HuH-7 (cell line): ENCODE measurements at regions not wholly inside any gene's neighbourhood (a gene's known extent, or its start where the extent isn't known, plus 50 kb on each side); places are given as distances from the start of the nearest gene placed in this dataset.
A peak's percentile ranks its signal among the peaks of the same experiment; 100 is the strongest.
"Not testable (repeated sequence)": the region's sequence is repeated elsewhere in the genome, so short reads cannot be mapped to it uniquely, and the experiment has no call there.

Experiments used
- DNase-seq: peaks from one replicate; pipeline ENCODE4 v3.0.0; 2011; ENCODE audit warnings: low spot score

GRCh38 chr9:107789001-107789700, 299.6 kb upstream of the KLF4 start:
- DNase-seq: no peak

GRCh38 chr9:107786561-107786960, 297.0 kb upstream of the KLF4 start:
- no peak for DNase-seq

GRCh38 chr9:107784235-107784958, 294.8 kb upstream of the KLF4 start:
- DNase-seq: no peak

GRCh38 chr9:107782789-107783188, 293.2 kb upstream of the KLF4 start:
- DNase-seq: no peak

GRCh38 chr9:107782381-107782780, 292.8 kb upstream of the KLF4 start:
- DNase-seq: no peak

DNA sequence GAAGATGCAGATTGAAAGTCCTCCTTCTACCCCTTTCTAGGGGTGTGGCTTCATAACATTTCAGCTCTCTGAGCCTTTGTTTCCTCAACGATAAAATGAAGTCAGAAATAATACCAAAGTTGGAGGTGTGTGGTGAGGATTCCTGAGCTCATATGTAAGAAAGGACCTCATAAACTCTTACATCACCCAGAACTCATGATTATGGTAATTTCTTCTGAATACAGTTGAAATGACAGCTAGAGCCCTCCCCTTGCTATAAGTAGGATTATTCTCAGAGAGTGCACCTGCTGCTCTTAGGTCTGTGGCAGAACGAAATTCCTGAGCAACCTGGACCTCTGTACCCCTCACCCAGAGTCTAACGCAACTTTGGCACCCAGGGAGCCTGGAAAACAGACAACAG, 291.4 kb upstream of the KLF4 start:
- DNase-seq: no peak

GRCh38 chr9:107779731-107780130, 290.2 kb upstream of the KLF4 start:
- DNase-seq: no peak

DNA sequence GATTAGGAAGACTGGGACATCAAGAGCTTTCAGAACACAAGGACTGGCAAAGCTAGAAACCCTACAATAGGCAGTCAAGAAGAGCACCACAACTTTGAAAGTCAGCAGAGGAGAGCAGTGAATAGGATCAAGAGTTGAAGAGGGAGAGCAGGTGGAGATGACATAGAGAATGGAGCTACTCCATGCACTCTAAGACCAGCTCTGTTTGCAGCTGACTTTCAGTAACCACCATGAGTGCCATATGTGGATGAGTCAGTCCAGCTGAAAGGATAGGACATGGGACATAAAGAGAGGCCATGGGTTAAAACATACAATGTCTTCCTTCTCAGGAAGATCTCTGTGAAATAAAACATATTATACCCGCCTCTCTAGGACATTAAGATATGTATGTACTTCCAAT, 289.1 kb upstream of the KLF4 start:
- DNase-seq: no peak

DNA sequence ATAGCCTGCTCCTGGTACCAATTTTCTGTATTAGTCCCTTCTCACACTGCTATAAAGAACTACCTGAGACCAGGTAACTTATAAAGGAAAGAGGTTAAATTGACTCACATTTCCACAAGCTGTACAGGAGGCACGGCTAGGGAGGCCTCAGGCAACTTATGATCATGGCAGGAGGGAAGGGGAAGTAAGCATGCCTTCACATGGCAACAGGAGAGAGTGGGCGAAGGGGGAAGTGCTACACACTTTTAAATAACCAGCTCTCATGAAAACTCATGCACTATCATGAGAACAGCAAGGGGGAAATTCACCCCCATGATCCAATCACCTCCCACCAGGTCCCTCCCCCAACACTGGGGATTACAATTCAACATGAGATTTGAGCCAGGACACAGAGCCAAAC, 284.5 kb upstream of the KLF4 start:
- DNase-seq: not testable (repeated sequence)

DNA sequence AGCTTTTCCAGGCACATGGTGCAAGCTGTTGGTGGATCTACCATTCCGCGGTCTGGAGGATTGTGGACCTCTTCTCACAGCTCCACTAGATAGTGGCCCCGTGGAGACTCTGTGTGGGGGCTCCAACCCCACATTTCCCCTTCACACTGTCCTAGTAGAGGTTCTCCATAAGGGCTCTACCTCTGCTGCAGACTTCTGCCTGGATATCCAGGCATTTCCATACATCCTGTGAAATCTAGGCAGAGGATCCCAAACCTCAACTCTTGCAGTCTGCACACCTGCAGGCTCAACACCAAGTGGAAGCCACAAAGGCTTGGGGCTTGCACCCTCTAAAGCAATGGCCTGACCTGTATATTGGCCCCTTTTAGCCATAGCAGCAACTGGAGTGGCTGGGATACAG, 283.4 kb upstream of the KLF4 start:
- no peak for DNase-seq

DNA sequence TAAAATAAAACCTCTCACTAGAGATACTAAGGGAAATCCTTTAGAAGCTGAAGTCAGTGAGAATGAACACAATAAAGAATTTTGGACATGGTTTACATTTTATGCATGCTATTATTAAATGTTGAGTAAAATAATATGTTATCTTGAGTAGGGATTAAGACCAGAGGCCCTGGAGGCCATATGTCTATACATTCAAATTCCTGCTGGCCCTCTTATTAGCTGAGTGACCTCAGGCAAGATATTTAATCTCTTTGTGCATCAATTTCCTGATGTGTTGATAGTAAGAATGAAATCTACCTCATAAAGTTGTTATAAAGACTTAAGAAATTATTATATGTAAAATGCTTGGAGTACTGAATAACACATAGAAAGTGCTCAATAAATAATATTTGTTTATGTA, 281.1 kb upstream of the KLF4 start:
- DNase-seq: no peak

DNA sequence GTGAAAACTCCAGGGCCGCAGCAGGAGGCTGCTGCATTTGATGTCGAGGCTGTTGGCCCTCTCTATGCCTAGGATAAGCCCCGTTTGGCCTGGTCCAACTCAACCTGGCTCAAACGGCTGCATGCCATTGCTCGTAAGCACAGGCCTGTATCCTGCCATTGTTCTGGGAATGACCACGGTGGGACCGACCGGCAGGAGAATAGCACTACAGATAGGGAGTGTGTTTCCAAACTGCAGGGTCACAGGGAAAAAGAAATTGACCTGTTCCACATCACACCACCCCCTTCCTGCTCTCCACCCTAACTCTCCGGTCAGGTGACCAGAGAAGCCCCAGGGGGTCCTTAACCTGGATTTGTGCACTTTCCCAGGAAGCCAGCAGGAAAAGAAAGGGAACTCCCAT, 278.7 kb upstream of the KLF4 start:
- no peak for DNase-seq

GRCh38 chr9:107767711-107768110, 278.1 kb upstream of the KLF4 start:
- DNase-seq: no peak

GRCh38 chr9:107763469-107763868, 273.9 kb upstream of the KLF4 start:
- not testable (repeated sequence) for DNase-seq

DNA sequence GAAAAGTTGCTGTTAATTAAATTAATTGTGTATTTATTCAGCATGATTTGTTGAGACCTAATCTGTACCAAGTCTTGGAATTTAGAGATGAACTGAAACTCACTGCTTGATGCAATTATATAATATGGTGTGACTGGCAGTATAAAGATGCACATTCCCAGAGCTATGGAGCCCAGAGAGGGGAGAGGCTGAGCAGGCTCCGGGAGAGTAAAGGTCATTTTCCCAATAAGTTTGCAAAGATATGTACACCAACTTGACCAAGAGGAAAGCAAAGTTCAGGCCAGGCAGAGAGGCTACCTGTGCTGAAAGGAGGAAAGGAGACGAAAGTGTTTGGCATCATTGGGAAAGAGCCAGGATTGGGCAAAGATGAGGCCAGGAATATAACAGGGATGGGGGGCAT, 271.7 kb upstream of the KLF4 start:
- no peak for DNase-seq

DNA sequence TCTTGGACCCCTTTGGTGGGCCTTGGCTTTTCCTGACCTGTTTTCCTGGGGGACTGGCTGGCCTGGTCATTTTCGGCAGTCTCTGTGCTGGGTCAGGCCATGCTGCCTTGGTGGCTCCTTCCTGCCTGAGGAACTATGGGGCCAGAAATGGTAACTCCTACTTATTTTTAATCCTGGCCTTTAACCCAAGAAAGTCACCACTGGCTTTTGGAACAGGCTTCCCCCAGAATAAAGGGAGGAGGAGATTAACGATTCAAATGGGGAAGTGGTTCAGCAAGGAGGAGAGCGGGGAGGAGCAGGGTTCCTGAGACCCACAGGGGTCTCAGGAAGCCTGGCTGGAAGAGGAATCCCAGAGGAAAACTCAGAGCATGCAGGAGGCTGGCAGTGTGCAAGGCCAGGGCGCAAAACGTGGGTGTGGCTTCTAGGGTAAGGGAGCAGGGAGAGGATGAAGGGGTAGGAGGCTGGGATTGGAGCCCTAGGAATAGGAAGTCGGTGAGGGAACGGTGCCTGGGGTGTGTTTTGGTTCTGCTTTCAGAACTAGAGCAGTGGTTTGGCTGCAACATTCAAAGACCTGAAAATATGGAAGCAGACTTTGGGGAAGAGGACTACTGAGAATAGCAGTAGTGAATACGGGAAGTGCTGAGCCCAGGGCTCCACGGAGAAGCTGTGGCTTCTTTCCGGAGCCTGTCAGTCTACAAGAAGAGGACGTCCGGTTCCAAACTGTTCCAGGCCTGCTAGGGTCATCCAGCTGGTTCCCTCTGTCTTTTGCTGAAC, 271.1 kb upstream of the KLF4 start:
- DNase-seq: no peak

GRCh38 chr9:107759823-107760166, 270.2 kb upstream of the KLF4 start:
- DNase-seq: no peak

DNA sequence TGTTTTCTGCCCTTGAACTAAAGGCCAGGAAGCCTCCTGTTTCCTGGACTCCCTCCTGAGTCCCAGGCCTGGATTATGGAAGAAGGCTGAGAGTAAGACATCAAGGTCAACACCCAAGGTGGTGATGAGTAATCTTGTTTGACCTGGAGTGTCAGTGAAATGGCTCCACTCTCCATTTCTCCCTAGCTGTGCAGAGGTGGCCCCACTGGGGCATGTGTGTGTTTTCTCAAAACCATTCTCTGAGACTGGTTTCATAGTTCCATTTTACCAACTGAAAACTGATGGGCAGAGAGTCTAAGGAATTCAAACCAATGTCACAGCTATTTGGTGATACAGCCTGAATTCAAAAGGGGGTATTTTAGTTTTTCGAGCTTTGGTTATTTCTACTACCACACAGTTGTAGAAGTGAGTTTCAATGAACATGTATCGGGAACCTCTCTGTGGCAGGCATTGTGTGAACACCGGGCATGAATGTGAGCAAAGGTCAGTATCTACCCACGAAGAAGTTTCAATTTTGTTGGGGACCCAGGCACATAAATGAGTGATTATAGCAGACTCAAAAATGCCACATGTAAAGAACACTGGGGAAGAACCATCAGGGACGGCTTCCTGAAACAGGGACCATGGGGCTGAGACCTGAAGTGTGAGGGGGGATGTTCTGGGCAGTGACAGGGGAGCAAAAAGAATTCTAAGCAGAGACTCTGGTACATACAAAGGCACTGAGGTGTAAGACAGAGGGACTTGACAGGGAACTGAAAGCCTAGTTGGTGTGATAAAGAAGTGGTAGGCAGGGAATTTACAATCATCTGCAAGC, 269.6 kb upstream of the KLF4 start:
- DNase-seq: no peak

GRCh38 chr9:107756091-107756490, 266.5 kb upstream of the KLF4 start:
- no peak for DNase-seq

DNA sequence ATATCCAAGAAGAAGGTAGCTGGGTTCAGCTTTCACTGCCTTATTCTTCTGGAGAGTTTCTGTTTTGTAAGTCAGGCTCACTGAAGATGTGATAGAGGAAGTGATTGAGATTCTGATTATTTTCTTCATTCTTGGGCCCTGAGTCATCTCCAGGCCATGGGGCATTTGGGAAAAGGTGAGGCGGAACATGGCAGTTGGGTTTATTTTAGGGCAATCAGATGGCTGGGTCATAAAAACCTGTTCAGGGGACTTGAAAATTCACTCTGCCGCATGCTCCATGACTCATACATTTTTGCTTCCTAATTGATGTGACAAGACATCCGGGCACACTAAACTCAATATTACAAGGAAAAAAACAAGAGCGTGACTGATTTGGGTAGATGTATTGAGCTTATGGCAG, 265.7 kb upstream of the KLF4 start:
- DNase-seq: no peak

- peak; percentile 61 for DNase-seq
Observed at GRCh38 chr9:107751567-107752210, 262.1 kb upstream of the KLF4 start.
